ENCODE measurements at regions not wholly inside any gene's neighbourhood (a gene's known extent, or its start where the extent isn't known, plus 50 kb on each side); places are given as distances from the start of the nearest gene placed in this dataset.

- no peaks in the 10 kb centered on the region for H3K9me3 Mint-ChIP-seq
- H3K4me1 Mint-ChIP-seq (ENCODE audit: low read depth): no peaks in the 10 kb centered on the region
- H3K27me3 ChIP-seq (ENCODE audit: control insufficient read depth in 1 of 2, insufficient read depth in 2 of 2, low read length in 2 of 2): no peaks in the 10 kb centered on the region
- H3K36me3 ChIP-seq (ENCODE audit: insufficient read depth, low read length): no peaks in the 10 kb centered on the region
- H3K36me3 Mint-ChIP-seq (ENCODE audit: low read depth): no peaks in the 10 kb centered on the region
- DNase-seq (no peak), ATAC-seq (ENCODE audit: poor library complexity) (no peak)
- no peak overlapping the region for H3K27ac Mint-ChIP-seq
- intact Hi-C loops (cut with DNase I, micrococcal nuclease): no loop called here
- no peak for TF ChIP-seq CTCF (IDR thresholded peaks at IDR 0.05)
- H3K27me3 Mint-ChIP-seq: no peaks in the 10 kb centered on the region
- ChIA-PET CTCF (no interaction called here), POLR2A (no interaction called here)
- no peaks in the 10 kb centered on the region for H3K9me3 ChIP-seq (ENCODE audit: control insufficient read depth in 1 of 2, insufficient read depth in 1 of 2, low read length in 2 of 2)
- no peak overlapping the region for H3K27ac ChIP-seq (ENCODE audit: low read depth in 1 of 2, low read length in 2 of 2)
- no peak overlapping the region for H3K4me3 Mint-ChIP-seq
- H3K4me3 ChIP-seq (ENCODE audit: low read length): no peak overlapping the region
- H3K4me1 ChIP-seq (ENCODE audit: insufficient read depth, low read length): no peaks in the 10 kb centered on the region
Measured at GRCh38 chrX:124887572-124887971, 432.1 kb upstream of the TEX13C start.

- ATAC-seq (ENCODE audit: poor library complexity): no peak
- H3K9me3 Mint-ChIP-seq: no peaks in the 10 kb centered on the region
- Histone ChIP-seq H3K9me3 (ENCODE audit: control insufficient read depth in 1 of 2, insufficient read depth in 1 of 2, low read length in 2 of 2) (no peaks in the 10 kb centered on the region), H3K4me3 (ENCODE audit: low read length) (no peak overlapping the region), H3K36me3 (ENCODE audit: insufficient read depth, low read length) (no peaks in the 10 kb centered on the region), H3K27ac (ENCODE audit: low read depth in 1 of 2, low read length in 2 of 2) (no peak overlapping the region), H3K27me3 (ENCODE audit: control insufficient read depth in 1 of 2, insufficient read depth in 2 of 2, low read length in 2 of 2) (no peaks in the 10 kb centered on the region), H3K4me1 (ENCODE audit: insufficient read depth, low read length) (no peaks in the 10 kb centered on the region)
- ChIA-PET POLR2A (no interaction called here), CTCF (no interaction called here)
- no peak for DNase-seq
- no peak overlapping the region for H3K4me3 Mint-ChIP-seq
- no peak for TF ChIP-seq CTCF (IDR thresholded peaks at IDR 0.05)
- no peaks in the 10 kb centered on the region for H3K4me1 Mint-ChIP-seq (ENCODE audit: low read depth)
- H3K36me3 Mint-ChIP-seq (ENCODE audit: low read depth): no peaks in the 10 kb centered on the region
- H3K27me3 Mint-ChIP-seq: no peaks in the 10 kb centered on the region
- intact Hi-C loops (cut with DNase I, micrococcal nuclease): no loop called here
- H3K27ac Mint-ChIP-seq: no peak overlapping the region
Measured at GRCh38 chrX:124895947-124896346, 423.7 kb upstream of the TEX13C start.

GRCh38 chrX:124902953-124903352 is 416.7 kb upstream of the TEX13C start:
- DNase-seq (no peak), ATAC-seq (ENCODE audit: poor library complexity) (no peak)
- Histone ChIP-seq H3K4me3 (ENCODE audit: low read length) (no peak overlapping the region), H3K27me3 (ENCODE audit: control insufficient read depth in 1 of 2, insufficient read depth in 2 of 2, low read length in 2 of 2) (no peaks in the 10 kb centered on the region), H3K36me3 (ENCODE audit: insufficient read depth, low read length) (no peaks in the 10 kb centered on the region), H3K4me1 (ENCODE audit: insufficient read depth, low read length) (no peaks in the 10 kb centered on the region), H3K9me3 (ENCODE audit: control insufficient read depth in 1 of 2, insufficient read depth in 1 of 2, low read length in 2 of 2) (no peaks in the 10 kb centered on the region), H3K27ac (ENCODE audit: low read depth in 1 of 2, low read length in 2 of 2) (no peak overlapping the region)
- H3K9me3 Mint-ChIP-seq: no peaks in the 10 kb centered on the region
- no peaks in the 10 kb centered on the region for H3K27me3 Mint-ChIP-seq
- ChIA-PET POLR2A (no interaction called here), CTCF (no interaction called here)
- H3K4me1 Mint-ChIP-seq (ENCODE audit: low read depth): no peaks in the 10 kb centered on the region
- H3K36me3 Mint-ChIP-seq (ENCODE audit: low read depth): no peaks in the 10 kb centered on the region
- no peak overlapping the region for H3K27ac Mint-ChIP-seq
- intact Hi-C loops (cut with DNase I, micrococcal nuclease): no loop called here
- TF ChIP-seq CTCF (IDR thresholded peaks at IDR 0.05): no peak
- H3K4me3 Mint-ChIP-seq: no peak overlapping the region
